AG09319 (cell line): ENCODE measurements at regions not wholly inside any gene's neighbourhood (a gene's known extent, or its start where the extent isn't known, plus 50 kb on each side); places are given as distances from the start of the nearest gene placed in this dataset.

ENCODE experiments used
- DNase-seq: peaks from one replicate; pipeline ENCODE4 v3.0.0-alpha.2; 2010; ENCODE audit warnings: low read depth; ENCODE audit errors: extremely low read depth
- CTCF ChIP-seq: IDR thresholded peaks from 2 replicates; pipeline ENCODE4 v1.5.1; 2011; ENCODE audit warnings: low read depth, mild to moderate bottlenecking, inconsistent platforms, low read length, moderate library complexity

- TF ChIP-seq CTCF: peak; percentile 37
- no peak for DNase-seq
These were observed 208.4 kb downstream of the TPST1 start for GRCh38 chr7:66413379-66414114.

GRCh38 chr7:66415659-66416265, 210.6 kb downstream of the TPST1 start:
- no peak for TF ChIP-seq CTCF
- DNase-seq: no peak

GRCh38 chr7:66418537-66418936, 210.1 kb upstream of the KCTD7 start:
- no peak for TF ChIP-seq CTCF
- DNase-seq: no peak

GRCh38 chr7:66419210-66419609, 209.5 kb upstream of the KCTD7 start:
- TF ChIP-seq CTCF: no peak
- DNase-seq: no peak

- TF ChIP-seq CTCF: no peak
- DNase-seq: no peak
These were observed 206.7 kb upstream of the KCTD7 start for GRCh38 chr7:66421830-66422475.

- TF ChIP-seq CTCF: no peak
- DNase-seq: no peak
These were observed 205.0 kb upstream of the KCTD7 start for GRCh38 chr7:66423729-66424128.

- no peak for DNase-seq
- TF ChIP-seq CTCF: no peak
These were observed 202.3 kb upstream of the KCTD7 start for GRCh38 chr7:66426332-66426731.
